Common myeloid progenitor, CD34-positive (primary cell): ENCODE measurements at regions not wholly inside any gene's neighbourhood (a gene's known extent, or its start where the extent isn't known, plus 50 kb on each side); places are given as distances from the start of the nearest gene placed in this dataset.

Experiments used
- CTCF ChIA-PET: fragments of 350-600 bp; sonication (Branson Sonifier 250); formaldehyde crosslinking; loops from one replicate; lab custom pipeline; 2021; ENCODE audit warnings: antibody characterized with exemption; lab: Charles Lee
- POLR2A ChIA-PET: fragments of 350-600 bp; sonication (Branson Sonifier 250); formaldehyde crosslinking; loops from one replicate; lab custom pipeline; 2021; ENCODE audit warnings: antibody characterized with exemption; lab: Charles Lee
- DNase-seq, 3 donors: peaks; one replicate each; pipeline versions ENCODE4 v3.0.0 to v3.0.0-alpha.2; 2013
- H3K27ac ChIP-seq, 2 experiments: 1 replicate in 1 of 2; 2 replicates in 1 of 2; pipeline ENCODE4 v1.7.0; 2013; ENCODE audit warnings: inconsistent platforms in 2 of 2, low read length in 2 of 2, mild to moderate bottlenecking in 2 of 2, low read depth in 1 of 2, moderate library complexity in 1 of 2; ENCODE audit not compliant: severe bottlenecking in 2 of 2, insufficient read depth in 1 of 2, poor library complexity in 1 of 2
- H3K27me3 ChIP-seq, 5 experiments: replicated peaks in 2 of 5; 1 replicate in 3 of 5; 2 replicates in 2 of 5; pipeline versions ENCODE4 v1.6.1 to v1.7.0; 2013; ENCODE audit warnings: low read length in 4 of 5, mild to moderate bottlenecking in 2 of 5, moderate library complexity in 2 of 5, inconsistent platforms in 1 of 5; ENCODE audit not compliant: insufficient read depth in 5 of 5, control insufficient read depth in 4 of 5
- H3K36me3 ChIP-seq, 4 experiments: 1 replicate in 2 of 4; 2 replicates in 2 of 4; pipeline versions ENCODE4 v1.6.1 to v1.7.0; 2013; ENCODE audit warnings: low read length in 3 of 4, control low read depth in 1 of 4, mild to moderate bottlenecking in 1 of 4; ENCODE audit not compliant: control insufficient read depth in 4 of 4, insufficient read depth in 4 of 4
- H3K4me1 ChIP-seq, 4 experiments: 1 replicate in 3 of 4; 2 replicates in 1 of 4; pipeline versions ENCODE4 v1.6.1 to v1.7.1; 2013; ENCODE audit warnings: low read length in 3 of 4, mild to moderate bottlenecking in 3 of 4, control low read depth in 1 of 4, inconsistent platforms in 1 of 4, moderate library complexity in 1 of 4; ENCODE audit not compliant: control insufficient read depth in 4 of 4, insufficient read depth in 4 of 4; ENCODE audit errors: control extremely low read depth in 1 of 4
- H3K4me3 ChIP-seq, 7 experiments: 1 replicate in 4 of 7; 2 replicates in 3 of 7; pipeline versions ENCODE4 v1.5.1 to v1.7.0; 2013; ENCODE audit warnings: mild to moderate bottlenecking in 7 of 7, low read length in 6 of 7, moderate library complexity in 6 of 7, inconsistent platforms in 2 of 7, low read depth in 2 of 7, control low read depth in 1 of 7; ENCODE audit not compliant: insufficient read depth in 4 of 7, control insufficient read depth in 1 of 7; ENCODE audit errors: extremely low read depth in 1 of 7
- H3K9me3 ChIP-seq, 5 experiments: 1 replicate in 4 of 5; 2 replicates in 1 of 5; pipeline versions ENCODE4 v1.6.1 to v1.7.1; 2013; ENCODE audit warnings: low read length in 4 of 5, mild to moderate bottlenecking in 2 of 5, inconsistent platforms in 1 of 5, low read depth in 1 of 5, moderate library complexity in 1 of 5; ENCODE audit not compliant: control insufficient read depth in 4 of 5, insufficient read depth in 2 of 5; ENCODE audit errors: control extremely low read depth in 1 of 5
- WGBS: methylation state at CpG from one replicate; pipeline ENCODE4 v1.1.5; 2013; ENCODE audit not compliant: insufficient coverage; 5-methylcytosine and 5-hydroxymethylcytosine counted together

- no peaks in the 10 kb centered on the region for H3K27me3 ChIP-seq
- H3K4me1 ChIP-seq = peaks cover 0 to 3% (median 1%) of the 10 kb centered on the region in 4 experiments
- ChIA-PET POLR2A (no interaction called here), CTCF (interaction anchor here (1.5 kb wide), 1 partner anchor 13 kb away, joined by 4 read pairs; no protein-coding TSS in a partner anchor)
- no peaks in the 10 kb centered on the region for H3K36me3 ChIP-seq
- no peak for DNase-seq
- no peak overlapping the region for H3K27ac ChIP-seq
- WGBS = 100% methylated on average over 3 of the region's 4 CpGs
- peaks cover 0 to 12% (median 3%) of the 10 kb centered on the region in 5 experiments for H3K9me3 ChIP-seq
- H3K4me3 ChIP-seq = no peak overlapping the region
Measured at GRCh38 chr5:135655468-135655815, 76.7 kb upstream of the CXCL14 start.

- Histone ChIP-seq H3K27me3 (no peaks in the 10 kb centered on the region), H3K36me3 (no peaks in the 10 kb centered on the region), H3K4me1 (no peaks in the 10 kb centered on the region), H3K4me3 (no peak overlapping the region), H3K9me3 (peaks cover 0 to 12% (median 3%) of the 10 kb centered on the region in 5 experiments), H3K27ac (no peak overlapping the region)
- POLR2A ChIA-PET = no interaction called here
- CTCF ChIA-PET = interaction anchor here (1.5 kb wide), 1 partner anchor 13 kb away, joined by 4 read pairs; no protein-coding TSS in a partner anchor
- DNase-seq = no peak
- 93% methylated on average over 12 of the region's 12 CpGs for WGBS
Measured at GRCh38 chr5:135654761-135655467, 76.1 kb upstream of the CXCL14 start.

- ChIA-PET POLR2A (no interaction called here), CTCF (no interaction called here)
- DNase-seq = no peak
- Histone ChIP-seq H3K9me3 (peaks cover 0 to 3% (median 0%) of the 10 kb centered on the region in 5 experiments), H3K27me3 (peaks cover 0 to 3% (median 0%) of the 10 kb centered on the region in 5 experiments), H3K4me1 (no peaks in the 10 kb centered on the region), H3K27ac (no peak overlapping the region), H3K36me3 (no peaks in the 10 kb centered on the region), H3K4me3 (no peak overlapping the region)
Measured at GRCh38 chr5:135651156-135651555, 72.4 kb upstream of the CXCL14 start.

GRCh38 chr5:135650081-135650480, 71.3 kb upstream of the CXCL14 start:
- DNase-seq = no peak
- no peak overlapping the region for H3K27ac ChIP-seq
- H3K4me1 ChIP-seq = peaks cover 0 to 6% (median 4%) of the 10 kb centered on the region in 4 experiments
- H3K27me3 ChIP-seq = peaks cover 0 to 3% (median 0%) of the 10 kb centered on the region in 5 experiments
- ChIA-PET CTCF (no interaction called here), POLR2A (no interaction called here)
- H3K4me3 ChIP-seq = no peak overlapping the region
- 100% methylated on average over 1 of the region's 2 CpGs for WGBS
- H3K36me3 ChIP-seq = no peaks in the 10 kb centered on the region
- H3K9me3 ChIP-seq = peaks cover 0 to 3% (median 0%) of the 10 kb centered on the region in 5 experiments

- POLR2A ChIA-PET = no interaction called here
- CTCF ChIA-PET = no interaction called here
Measured at GRCh38 chr5:135649435-135649834, 70.6 kb upstream of the CXCL14 start.

GRCh38 chr5:135648116-135648515, 69.3 kb upstream of the CXCL14 start:
- no peak overlapping the region for H3K4me3 ChIP-seq
- ChIA-PET POLR2A (no interaction called here), CTCF (no interaction called here)
- no peak for DNase-seq
- peaks cover 0 to 3% (median 0%) of the 10 kb centered on the region in 5 experiments for H3K9me3 ChIP-seq
- H3K27me3 ChIP-seq = peaks cover 0 to 3% (median 0%) of the 10 kb centered on the region in 5 experiments
- no peak overlapping the region for H3K27ac ChIP-seq
- H3K36me3 ChIP-seq = no peaks in the 10 kb centered on the region
- peaks cover 0 to 6% (median 4%) of the 10 kb centered on the region in 4 experiments for H3K4me1 ChIP-seq
- 100% methylated on average over 2 of the region's 2 CpGs for WGBS

More at GRCh38 chr5:135649435-135649834, 70.6 kb upstream of the CXCL14 start:
- DNase-seq = no peak
- H3K36me3 ChIP-seq = no peaks in the 10 kb centered on the region
- H3K27me3 ChIP-seq = peaks cover 0 to 3% (median 0%) of the 10 kb centered on the region in 5 experiments
- peaks cover 0 to 6% (median 4%) of the 10 kb centered on the region in 4 experiments for H3K4me1 ChIP-seq
- 100% methylated on average over 2 of the region's 3 CpGs for WGBS
- peaks cover 0 to 3% (median 0%) of the 10 kb centered on the region in 5 experiments for H3K9me3 ChIP-seq
- H3K4me3 ChIP-seq = no peak overlapping the region
- no peak overlapping the region for H3K27ac ChIP-seq
